Left ventricle myocardium superior (tissue), 1 donor: ENCODE measurements at regions not wholly inside any gene's neighbourhood (a gene's known extent, or its start where the extent isn't known, plus 50 kb on each side); places are given as distances from the start of the nearest gene placed in this dataset.

Source experiments
- ATAC-seq: fragments of 200-7000 bp; cut with Tn5 transposase; one replicate; pipeline ENCODE4 v1.9.1; 2020; ENCODE audit warnings: mild to moderate bottlenecking, moderate library complexity
- DNase-seq: peaks from one replicate; pipeline ENCODE4 v3.0.0-alpha.2; 2020
- intact Hi-C: fragments of 100-400 bp; cut with micrococcal nuclease; formaldehyde crosslinking; loops from one replicate; pipeline ENCODE4 v1.11.0; 2022
- donor health status: DM: no; HTN: yes; CAD: no; lungs with severe emphysema.

GRCh38 chr3:94179059-94179458 lies 116.2 kb downstream of the NSUN3 start:
- ATAC-seq: no peak
- no peak for DNase-seq
- intact Hi-C loops: no loop called here

GRCh38 chr3:94183551-94183950 lies 120.7 kb downstream of the NSUN3 start:
- ATAC-seq (no peak), DNase-seq (no peak)
- intact Hi-C loops: no loop called here

- ATAC-seq (no peak), DNase-seq (no peak)
- intact Hi-C loops: no loop called here
These were observed 121.9 kb downstream of the NSUN3 start for GRCh38 chr3:94184781-94185180.

- intact Hi-C loops: no loop called here
- DNase-seq: no peak
These were observed 122.9 kb downstream of the NSUN3 start for GRCh38 chr3:94185753-94186152.

GRCh38 chr3:94187697-94188096 lies 124.8 kb downstream of the NSUN3 start:
- intact Hi-C loops: no loop called here
- no peak for DNase-seq
- ATAC-seq: no peak

More at GRCh38 chr3:94185753-94186152, 122.9 kb downstream of the NSUN3 start:
- no peak for ATAC-seq

- intact Hi-C loops: no loop called here
- ATAC-seq: no peak
- no peak for DNase-seq
These were observed 132.5 kb downstream of the NSUN3 start for GRCh38 chr3:94195381-94195780.

- intact Hi-C loops: no loop called here
- DNase-seq: no peak
- no peak for ATAC-seq
These were observed 143.4 kb downstream of the NSUN3 start for GRCh38 chr3:94206291-94206690.

- intact Hi-C loops: no loop called here
- no peak for ATAC-seq
- no peak for DNase-seq
These were observed 147.4 kb downstream of the NSUN3 start for GRCh38 chr3:94210256-94210655.

GRCh38 chr3:94217406-94217805 lies 154.5 kb downstream of the NSUN3 start:
- no peak for ATAC-seq
- intact Hi-C loops: no loop called here
- no peak for DNase-seq

- DNase-seq (no peak), ATAC-seq (no peak)
- intact Hi-C loops: no loop called here
These were observed 157.6 kb downstream of the NSUN3 start for GRCh38 chr3:94220426-94220825.

- intact Hi-C loops: no loop called here
These were observed 159.0 kb downstream of the NSUN3 start for GRCh38 chr3:94221829-94222228.

GRCh38 chr3:94225148-94225865 lies 162.4 kb downstream of the NSUN3 start:
- intact Hi-C loops: no loop called here
- no peak for DNase-seq
- ATAC-seq: no peak

More at GRCh38 chr3:94221829-94222228, 159.0 kb downstream of the NSUN3 start:
- ATAC-seq (no peak), DNase-seq (no peak)

GRCh38 chr3:94226078-94226477 lies 163.2 kb downstream of the NSUN3 start:
- ATAC-seq (no peak), DNase-seq (no peak)
- intact Hi-C loops: no loop called here

GRCh38 chr3:94232921-94233320 lies 170.1 kb downstream of the NSUN3 start:
- intact Hi-C loops: no loop called here
- no peak for ATAC-seq
- no peak for DNase-seq

GRCh38 chr3:94234177-94234788 lies 171.4 kb downstream of the NSUN3 start:
- intact Hi-C loops: no loop called here
- DNase-seq: no peak
- ATAC-seq: no peak

- intact Hi-C loops: no loop called here
- no peak for ATAC-seq
- no peak for DNase-seq
These were observed 179.1 kb downstream of the NSUN3 start for GRCh38 chr3:94241986-94242385.

- no peak for DNase-seq
These were observed 183.3 kb downstream of the NSUN3 start for GRCh38 chr3:94246171-94246570.

GRCh38 chr3:94248042-94248441 lies 185.2 kb downstream of the NSUN3 start:
- intact Hi-C loops: no loop called here
- ATAC-seq (no peak), DNase-seq (no peak)

More at GRCh38 chr3:94246171-94246570, 183.3 kb downstream of the NSUN3 start:
- no peak for ATAC-seq
- intact Hi-C loops: no loop called here

- DNase-seq: peak; percentile 66
- intact Hi-C loops: no loop called here
- peak; percentile 33 for ATAC-seq
These were observed 186.7 kb downstream of the NSUN3 start for GRCh38 chr3:94249491-94250079.

GRCh38 chr3:94251566-94251965 lies 188.7 kb downstream of the NSUN3 start:
- intact Hi-C loops: no loop called here
- DNase-seq: no peak

GRCh38 chr3:94252316-94252715 lies 189.5 kb downstream of the NSUN3 start:
- no peak for DNase-seq
- intact Hi-C loops: no loop called here
- ATAC-seq: no peak

More at GRCh38 chr3:94251566-94251965, 188.7 kb downstream of the NSUN3 start:
- no peak for ATAC-seq
